H1 (cell line): ENCODE measurements at regions not wholly inside any gene's neighbourhood (a gene's known extent, or its start where the extent isn't known, plus 50 kb on each side); places are given as distances from the start of the nearest gene placed in this dataset.

Experiments used
- CTCF ChIA-PET: fragments of 300-600 bp; sonication (Branson Sonifier 250); formaldehyde crosslinking; loops from one replicate; lab custom pipeline; 2021; ENCODE audit not compliant: partially characterized antibody; lab: Charles Lee
- POLR2A ChIA-PET: fragments of 300-600 bp; sonication (Branson Sonifier 250); formaldehyde crosslinking; loops from one replicate; lab custom pipeline; 2021; ENCODE audit warnings: inconsistent platforms; ENCODE audit not compliant: partially characterized antibody; lab: Charles Lee
- DNase-seq, 2 experiments: peaks; one replicate each; pipeline versions ENCODE4 v3.0.0 to v3.0.0-alpha.2; 2010 to 2022; ENCODE audit warnings: low spot score in 2 of 2, low read depth in 1 of 2, mixed read lengths in 1 of 2
- FAIRE-seq: peaks from 2 replicates; lab custom pipeline; 2011; peaks lifted over from hg19 to GRCh38; lab: Jason Lieb, UNC
- H2AFZ ChIP-seq: 2 replicates; pipeline ENCODE4 v1.8.1; 2012; ENCODE audit warnings: low read length, inconsistent platforms
- H2AK5ac ChIP-seq: 2 replicates; pipeline ENCODE4 v1.6.1; 2013; ENCODE audit warnings: low read depth, low read length
- H2BK120ac ChIP-seq: replicated peaks from 2 replicates; pipeline ENCODE3; 2013; ENCODE audit warnings: low read depth, low read length, inconsistent platforms
- H2BK12ac ChIP-seq: 2 replicates; pipeline ENCODE4 v1.6.1; 2013; ENCODE audit warnings: low read depth, low read length
- H2BK15ac ChIP-seq: 2 replicates; pipeline ENCODE4 v1.6.1; 2013; ENCODE audit warnings: low read length
- H2BK20ac ChIP-seq: 2 replicates; pipeline ENCODE4 v1.6.1; 2013; ENCODE audit warnings: low read length
- H2BK5ac ChIP-seq: 2 replicates; pipeline ENCODE4 v1.6.1; 2013; ENCODE audit warnings: low read depth, low read length
- H3K14ac ChIP-seq: 2 replicates; pipeline ENCODE4 v1.6.1; 2013; ENCODE audit warnings: inconsistent platforms; ENCODE audit not compliant: insufficient read length
- H3K18ac ChIP-seq: 2 replicates; pipeline ENCODE4 v1.6.1; 2013; ENCODE audit warnings: low read length; ENCODE audit errors: extremely low read depth
- H3K23ac ChIP-seq: 2 replicates; pipeline ENCODE4 v1.6.1; 2013; ENCODE audit warnings: inconsistent platforms; ENCODE audit not compliant: insufficient read length
- H3K23me2 ChIP-seq: 2 replicates; pipeline ENCODE4 v1.6.1; 2013; ENCODE audit warnings: low read depth, low read length
- H3K27ac ChIP-seq: 2 replicates; pipeline ENCODE4 v1.6.1; 2011; ENCODE audit warnings: low read depth, low read length, inconsistent platforms
- H3K27me3 ChIP-seq, 4 experiments: replicated peaks in 1 of 4; 1 replicate in 1 of 4; 2 replicates in 3 of 4; pipeline versions ENCODE4 v1.6.1 to v1.8.1; 2011 to 2013; ENCODE audit warnings: low read length in 3 of 4, mild to moderate bottlenecking in 3 of 4, inconsistent platforms in 2 of 4, mixed read lengths in 2 of 4, moderate library complexity in 1 of 4; ENCODE audit not compliant: control insufficient read depth in 3 of 4, insufficient read depth in 3 of 4; ENCODE audit errors: extremely low read depth in 1 of 4
- H3K36me3 ChIP-seq, 4 experiments: 2 replicates each; pipeline versions ENCODE4 v1.6.1 to v1.8.1; 2011 to 2013; ENCODE audit warnings: mild to moderate bottlenecking in 4 of 4, low read length in 3 of 4, moderate library complexity in 2 of 4, control low read depth in 1 of 4, inconsistent platforms in 1 of 4; ENCODE audit not compliant: insufficient read depth in 4 of 4, control insufficient read depth in 2 of 4
- H3K4ac ChIP-seq: replicated peaks from 2 replicates; pipeline ENCODE3; 2013; ENCODE audit warnings: low read length, low read depth, mixed read lengths, inconsistent platforms; ENCODE audit not compliant: insufficient read length
- H3K4me1 ChIP-seq, 4 experiments: replicated peaks in 1 of 4; 1 replicate in 1 of 4; 2 replicates in 3 of 4; pipeline versions ENCODE4 v1.6.1 to v1.8.1; 2011 to 2013; ENCODE audit warnings: low read length in 3 of 4, inconsistent platforms in 2 of 4, mixed read lengths in 1 of 4; ENCODE audit not compliant: insufficient read depth in 4 of 4, control insufficient read depth in 3 of 4
- H3K4me2 ChIP-seq, 2 experiments: 2 replicates each; pipeline versions ENCODE4 v1.6.1 to v1.8.1; 2011 to 2013; ENCODE audit warnings: low read depth in 2 of 2, low read length in 2 of 2, control low read depth in 1 of 2, inconsistent platforms in 1 of 2, mild to moderate bottlenecking in 1 of 2; ENCODE audit not compliant: insufficient read depth in 1 of 2
- H3K4me3 ChIP-seq, 4 experiments: fragments of 200-600, 300-600 bp in 1 of 4; sonication (generic), shearing (Covaris generic), sonication (Bioruptor Twin) in 1 of 4; 2 replicates each; pipeline versions ENCODE4 v1.5.1 to v1.8.1; 2011 to 2016; ENCODE audit warnings: low read length in 4 of 4, low read depth in 3 of 4, control low read depth in 2 of 4, inconsistent platforms in 2 of 4, mild to moderate bottlenecking in 2 of 4, mixed read lengths in 1 of 4, moderate library complexity in 1 of 4; ENCODE audit not compliant: insufficient read depth in 2 of 4; ENCODE audit errors: extremely low read depth in 1 of 4
- H3K56ac ChIP-seq: replicated peaks from 2 replicates; pipeline ENCODE3; 2013; ENCODE audit warnings: low read depth, mild to moderate bottlenecking, mixed read lengths, low read length, inconsistent platforms; ENCODE audit not compliant: insufficient read length
- H3K79me1 ChIP-seq: 2 replicates; pipeline ENCODE4 v1.6.1; 2013; ENCODE audit warnings: low read depth, low read length, control low read depth
- H3K79me2 ChIP-seq, 2 experiments: 2 replicates each; pipeline versions ENCODE4 v1.6.1 to v1.8.1; 2012 to 2013; ENCODE audit warnings: low read length in 2 of 2, mild to moderate bottlenecking in 2 of 2, inconsistent platforms in 1 of 2; ENCODE audit not compliant: insufficient read depth in 2 of 2, control insufficient read depth in 1 of 2
- H3K9ac ChIP-seq, 4 experiments: replicated peaks in 1 of 4; 1 replicate in 1 of 4; 2 replicates in 3 of 4; pipeline versions ENCODE4 v1.6.1 to v1.8.1; 2011 to 2013; ENCODE audit warnings: low read depth in 3 of 4, low read length in 3 of 4, control low read depth in 2 of 4, mild to moderate bottlenecking in 2 of 4, moderate library complexity in 2 of 4, inconsistent platforms in 1 of 4; ENCODE audit errors: extremely low read depth in 1 of 4
- H3K9me3 ChIP-seq, 2 experiments: 2 replicates each; pipeline versions ENCODE4 v1.6.1 to v1.8.1; 2012 to 2013; ENCODE audit warnings: mild to moderate bottlenecking in 2 of 2, moderate library complexity in 2 of 2, control low read depth in 1 of 2, inconsistent platforms in 1 of 2, low read depth in 1 of 2, low read length in 1 of 2, mixed read lengths in 1 of 2; ENCODE audit not compliant: insufficient read depth in 2 of 2
- H4K20me1 ChIP-seq, 2 experiments: replicated peaks in 1 of 2; 2 replicates each; pipeline versions ENCODE3 to v1.8.1; 2011 to 2013; ENCODE audit warnings: inconsistent platforms in 2 of 2, low read length in 2 of 2, mild to moderate bottlenecking in 1 of 2; ENCODE audit not compliant: insufficient read depth in 2 of 2, control insufficient read depth in 1 of 2
- H4K5ac ChIP-seq: 2 replicates; pipeline ENCODE4 v1.6.1; 2013; ENCODE audit warnings: low read length, low read depth, mixed read lengths, inconsistent platforms; ENCODE audit not compliant: insufficient read length
- H4K8ac ChIP-seq: 2 replicates; pipeline ENCODE4 v1.8.0; 2013; ENCODE audit warnings: mild to moderate bottlenecking, moderate library complexity, low read length, inconsistent platforms; ENCODE audit not compliant: insufficient read depth; ENCODE audit errors: extremely low read depth
- H4K91ac ChIP-seq: replicated peaks from 2 replicates; pipeline ENCODE3; 2013; ENCODE audit warnings: low read length, mixed read lengths, inconsistent platforms; ENCODE audit not compliant: insufficient read length
- BRCA1 ChIP-seq: IDR thresholded peaks from 2 replicates; pipeline ENCODE4 v1.6.1; 2012; ENCODE audit warnings: low read depth, low read length, improper control_type of control experiment
- EGR1 ChIP-seq: IDR thresholded peaks from 2 replicates; pipeline ENCODE4 v1.6.1; 2011; ENCODE audit warnings: low read depth, low read length, borderline replicate concordance
- EP300 ChIP-seq, 2 experiments: IDR thresholded peaks; 1 replicate in 1 of 2; 2 replicates in 1 of 2; pipeline ENCODE4 v1.6.1; 2011 to 2012; ENCODE audit warnings: low read depth in 2 of 2, low read length in 2 of 2, mild to moderate bottlenecking in 2 of 2, borderline replicate concordance in 1 of 2, inconsistent platforms in 1 of 2, moderate library complexity in 1 of 2
- FOSL1 ChIP-seq: IDR thresholded peaks from 2 replicates; pipeline ENCODE4 v1.6.1; 2011; ENCODE audit warnings: mild to moderate bottlenecking, low read depth, low read length, moderate library complexity; ENCODE audit not compliant: insufficient read depth
- GTF2F1 ChIP-seq: IDR thresholded peaks from 2 replicates; pipeline ENCODE4 v1.6.1; 2012; ENCODE audit warnings: low read depth, low read length, improper control_type of control experiment, borderline replicate concordance
- JUND ChIP-seq: IDR thresholded peaks from 2 replicates; pipeline ENCODE4 v1.6.1; 2011; ENCODE audit warnings: mild to moderate bottlenecking, improper control_type of control experiment, low read length
- KDM5A ChIP-seq: fragments of 200-600 bp; IDR thresholded peaks from 2 replicates; pipeline ENCODE4 v1.7.1; 2012; ENCODE audit warnings: mild to moderate bottlenecking, low read length, inconsistent platforms, mixed read lengths
- POLR2A ChIP-seq, 2 experiments: IDR thresholded peaks; 1 replicate in 1 of 2; 2 replicates in 1 of 2; pipeline ENCODE4 v1.6.1; 2011; ENCODE audit warnings: low read depth in 2 of 2, low read length in 2 of 2, mild to moderate bottlenecking in 2 of 2; ENCODE audit errors: control extremely low read depth in 1 of 2
- POLR2AphosphoS5 ChIP-seq: IDR thresholded peaks from 2 replicates; pipeline ENCODE4 v1.6.1; 2011; ENCODE audit warnings: low read depth, low read length
- RAD21 ChIP-seq, 2 experiments: IDR thresholded peaks in 1 of 2; conservative IDR thresholded peaks in 1 of 2; 2 replicates each; pipeline ENCODE4 v1.6.1; 2011; ENCODE audit warnings: low read depth in 2 of 2, low read length in 2 of 2, improper control_type of control experiment in 1 of 2, inconsistent platforms in 1 of 2, mild to moderate bottlenecking in 1 of 2, moderate library complexity in 1 of 2
- SIRT6 ChIP-seq: IDR thresholded peaks from one replicate; pipeline ENCODE4 v1.7.1; 2012; ENCODE audit warnings: low read length, inconsistent platforms
- TF ChIP-seq, protein P1 (sequence below), 3 experiments: IDR thresholded peaks; 1 replicate in 2 of 3; 2 replicates in 1 of 3; pipeline versions ENCODE4 v1.5.1 to v1.6.1; 2011; ENCODE audit warnings: low read length in 3 of 3, mild to moderate bottlenecking in 3 of 3, inconsistent platforms in 2 of 3, low read depth in 1 of 3, moderate library complexity in 1 of 3; ENCODE audit not compliant: insufficient read depth in 1 of 3; ENCODE audit errors: control extremely low read depth in 1 of 3
- TF ChIP-seq, protein P2 (sequence below): IDR thresholded peaks from 2 replicates; pipeline ENCODE4 v1.6.1; 2012; ENCODE audit warnings: inconsistent platforms

DNA sequence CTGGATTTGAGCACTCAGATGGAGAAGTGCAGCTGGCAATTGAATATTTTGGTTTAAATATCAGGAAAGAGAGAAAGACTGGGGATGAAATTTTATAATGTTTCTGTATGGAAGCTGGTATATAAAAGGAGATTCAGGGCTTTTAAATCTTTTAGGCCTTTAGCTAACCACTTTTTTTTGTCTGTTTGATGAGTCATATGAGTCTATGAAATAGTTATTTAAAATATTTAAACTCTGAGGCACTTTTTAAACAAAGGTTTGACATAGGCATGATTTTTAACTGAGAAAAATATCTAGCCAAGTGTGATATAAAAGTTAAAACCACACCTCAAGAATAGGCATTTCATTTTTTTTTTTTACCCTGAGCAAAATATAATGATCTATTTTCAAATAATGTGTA is 944.3 kb downstream of the GATA3 start:
- Histone ChIP-seq H3K4me2 (no peak overlapping the region), H3K36me3 (no peaks in the 10 kb centered on the region), H2BK20ac (no peak overlapping the region), H3K14ac (no peak overlapping the region), H3K4me1 (no peaks in the 10 kb centered on the region), H3K27me3 (no peaks in the 10 kb centered on the region), H2AFZ (no peak overlapping the region), H3K4ac (no peak overlapping the region), H2BK15ac (no peak overlapping the region), H4K8ac (no peak overlapping the region), H3K9ac (no peak overlapping the region), H2BK120ac (no peak overlapping the region), H3K56ac (no peak overlapping the region), H4K5ac (no peak overlapping the region), H3K23ac (no peak overlapping the region), H3K9me3 (no peaks in the 10 kb centered on the region), H4K20me1 (no peaks in the 10 kb centered on the region), H3K27ac (no peak overlapping the region), H3K79me2 (no peaks in the 10 kb centered on the region), H3K79me1 (no peaks in the 10 kb centered on the region), H3K18ac (no peak overlapping the region), H2BK12ac (no peak overlapping the region), H3K23me2 (no peaks in the 10 kb centered on the region), H3K4me3 (no peak overlapping the region), H4K91ac (no peak overlapping the region), H2BK5ac (no peak overlapping the region), H2AK5ac (no peak overlapping the region)
- ChIA-PET CTCF (no interaction called here), POLR2A (no interaction called here)
- FAIRE-seq, result no peak
- no peak for DNase-seq
- TF ChIP-seq, protein P1, sequence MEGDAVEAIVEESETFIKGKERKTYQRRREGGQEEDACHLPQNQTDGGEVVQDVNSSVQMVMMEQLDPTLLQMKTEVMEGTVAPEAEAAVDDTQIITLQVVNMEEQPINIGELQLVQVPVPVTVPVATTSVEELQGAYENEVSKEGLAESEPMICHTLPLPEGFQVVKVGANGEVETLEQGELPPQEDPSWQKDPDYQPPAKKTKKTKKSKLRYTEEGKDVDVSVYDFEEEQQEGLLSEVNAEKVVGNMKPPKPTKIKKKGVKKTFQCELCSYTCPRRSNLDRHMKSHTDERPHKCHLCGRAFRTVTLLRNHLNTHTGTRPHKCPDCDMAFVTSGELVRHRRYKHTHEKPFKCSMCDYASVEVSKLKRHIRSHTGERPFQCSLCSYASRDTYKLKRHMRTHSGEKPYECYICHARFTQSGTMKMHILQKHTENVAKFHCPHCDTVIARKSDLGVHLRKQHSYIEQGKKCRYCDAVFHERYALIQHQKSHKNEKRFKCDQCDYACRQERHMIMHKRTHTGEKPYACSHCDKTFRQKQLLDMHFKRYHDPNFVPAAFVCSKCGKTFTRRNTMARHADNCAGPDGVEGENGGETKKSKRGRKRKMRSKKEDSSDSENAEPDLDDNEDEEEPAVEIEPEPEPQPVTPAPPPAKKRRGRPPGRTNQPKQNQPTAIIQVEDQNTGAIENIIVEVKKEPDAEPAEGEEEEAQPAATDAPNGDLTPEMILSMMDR (IDR thresholded peaks at IDR 0.05; ENCODE audit: control extremely low read depth in 1 of 3, insufficient read depth in 1 of 3, low read depth in 1 of 3, low read length in 3 of 3), result no peak
- TF ChIP-seq JUND (no peak), EGR1 (no peak), SIRT6 (no peak), GTF2F1 (no peak), BRCA1 (no peak), KDM5A (no peak), POLR2A (IDR thresholded peaks at IDR 0.05; ENCODE audit: control extremely low read depth in 1 of 2, low read depth in 2 of 2, low read length in 2 of 2) (no peak), POLR2AphosphoS5 (no peak), FOSL1 (no peak), RAD21 (IDR thresholded peaks at IDR 0.05 in 1 of 2, conservative IDR thresholded peaks at IDR 0.05 in 1 of 2; ENCODE audit: low read depth in 2 of 2, low read length in 2 of 2) (no peak), EP300 (IDR thresholded peaks at IDR 0.05; ENCODE audit: borderline replicate concordance in 1 of 2, low read depth in 2 of 2, low read length in 2 of 2) (no peak)
- TF ChIP-seq, protein P2, sequence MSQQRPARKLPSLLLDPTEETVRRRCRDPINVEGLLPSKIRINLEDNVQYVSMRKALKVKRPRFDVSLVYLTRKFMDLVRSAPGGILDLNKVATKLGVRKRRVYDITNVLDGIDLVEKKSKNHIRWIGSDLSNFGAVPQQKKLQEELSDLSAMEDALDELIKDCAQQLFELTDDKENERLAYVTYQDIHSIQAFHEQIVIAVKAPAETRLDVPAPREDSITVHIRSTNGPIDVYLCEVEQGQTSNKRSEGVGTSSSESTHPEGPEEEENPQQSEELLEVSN, result no peak
